ENCODE measurements at regions not wholly inside any gene's neighbourhood (a gene's known extent, or its start where the extent isn't known, plus 50 kb on each side); places are given as distances from the start of the nearest gene placed in this dataset.
"Not testable (repeated sequence)": the region's sequence is repeated elsewhere in the genome, so short reads cannot be mapped to it uniquely, and the experiment has no call there.

DNA sequence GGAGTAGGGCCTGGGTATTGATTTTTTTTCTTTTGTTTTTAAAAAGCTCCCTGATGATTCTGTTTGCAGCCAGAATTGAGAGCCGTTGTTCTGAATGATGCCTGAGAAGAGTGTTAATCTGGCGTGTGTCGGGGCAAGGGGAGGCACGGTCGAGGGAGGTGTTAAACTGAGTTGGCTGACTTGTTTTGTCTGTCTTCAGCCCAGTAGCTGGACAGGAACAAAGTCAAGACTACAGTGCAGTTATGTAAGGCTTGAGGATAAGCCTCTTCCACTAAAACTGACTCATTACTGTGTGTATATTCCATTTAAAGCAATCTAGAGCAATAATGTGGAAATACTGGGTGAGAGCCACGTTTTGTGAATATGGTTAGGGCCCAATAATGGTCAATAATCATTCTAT, 119.0 kb upstream of the DLG1 start (continued):
- TF ChIP-seq, protein P1, sequence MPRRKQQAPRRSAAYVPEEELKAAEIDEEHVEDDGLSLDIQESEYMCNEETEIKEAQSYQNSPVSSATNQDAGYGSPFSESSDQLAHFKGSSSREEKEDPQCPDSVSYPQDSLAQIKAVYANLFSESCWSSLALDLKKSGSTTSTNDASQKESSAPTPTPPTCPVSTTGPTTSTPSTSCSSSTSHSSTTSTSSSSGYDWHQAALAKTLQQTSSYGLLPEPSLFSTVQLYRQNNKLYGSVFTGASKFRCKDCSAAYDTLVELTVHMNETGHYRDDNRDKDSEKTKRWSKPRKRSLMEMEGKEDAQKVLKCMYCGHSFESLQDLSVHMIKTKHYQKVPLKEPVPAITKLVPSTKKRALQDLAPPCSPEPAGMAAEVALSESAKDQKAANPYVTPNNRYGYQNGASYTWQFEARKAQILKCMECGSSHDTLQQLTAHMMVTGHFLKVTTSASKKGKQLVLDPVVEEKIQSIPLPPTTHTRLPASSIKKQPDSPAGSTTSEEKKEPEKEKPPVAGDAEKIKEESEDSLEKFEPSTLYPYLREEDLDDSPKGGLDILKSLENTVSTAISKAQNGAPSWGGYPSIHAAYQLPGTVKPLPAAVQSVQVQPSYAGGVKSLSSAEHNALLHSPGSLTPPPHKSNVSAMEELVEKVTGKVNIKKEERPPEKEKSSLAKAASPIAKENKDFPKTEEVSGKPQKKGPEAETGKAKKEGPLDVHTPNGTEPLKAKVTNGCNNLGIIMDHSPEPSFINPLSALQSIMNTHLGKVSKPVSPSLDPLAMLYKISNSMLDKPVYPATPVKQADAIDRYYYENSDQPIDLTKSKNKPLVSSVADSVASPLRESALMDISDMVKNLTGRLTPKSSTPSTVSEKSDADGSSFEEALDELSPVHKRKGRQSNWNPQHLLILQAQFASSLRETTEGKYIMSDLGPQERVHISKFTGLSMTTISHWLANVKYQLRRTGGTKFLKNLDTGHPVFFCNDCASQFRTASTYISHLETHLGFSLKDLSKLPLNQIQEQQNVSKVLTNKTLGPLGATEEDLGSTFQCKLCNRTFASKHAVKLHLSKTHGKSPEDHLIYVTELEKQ (tag by site-specific recombination; IDR thresholded peaks at IDR 0.05; ENCODE audit: borderline replicate concordance) = no peak
- no peak for TF ChIP-seq ZBTB48 (tag by site-specific recombination; IDR thresholded peaks at IDR 0.05)
- TF ChIP-seq, protein P2, sequence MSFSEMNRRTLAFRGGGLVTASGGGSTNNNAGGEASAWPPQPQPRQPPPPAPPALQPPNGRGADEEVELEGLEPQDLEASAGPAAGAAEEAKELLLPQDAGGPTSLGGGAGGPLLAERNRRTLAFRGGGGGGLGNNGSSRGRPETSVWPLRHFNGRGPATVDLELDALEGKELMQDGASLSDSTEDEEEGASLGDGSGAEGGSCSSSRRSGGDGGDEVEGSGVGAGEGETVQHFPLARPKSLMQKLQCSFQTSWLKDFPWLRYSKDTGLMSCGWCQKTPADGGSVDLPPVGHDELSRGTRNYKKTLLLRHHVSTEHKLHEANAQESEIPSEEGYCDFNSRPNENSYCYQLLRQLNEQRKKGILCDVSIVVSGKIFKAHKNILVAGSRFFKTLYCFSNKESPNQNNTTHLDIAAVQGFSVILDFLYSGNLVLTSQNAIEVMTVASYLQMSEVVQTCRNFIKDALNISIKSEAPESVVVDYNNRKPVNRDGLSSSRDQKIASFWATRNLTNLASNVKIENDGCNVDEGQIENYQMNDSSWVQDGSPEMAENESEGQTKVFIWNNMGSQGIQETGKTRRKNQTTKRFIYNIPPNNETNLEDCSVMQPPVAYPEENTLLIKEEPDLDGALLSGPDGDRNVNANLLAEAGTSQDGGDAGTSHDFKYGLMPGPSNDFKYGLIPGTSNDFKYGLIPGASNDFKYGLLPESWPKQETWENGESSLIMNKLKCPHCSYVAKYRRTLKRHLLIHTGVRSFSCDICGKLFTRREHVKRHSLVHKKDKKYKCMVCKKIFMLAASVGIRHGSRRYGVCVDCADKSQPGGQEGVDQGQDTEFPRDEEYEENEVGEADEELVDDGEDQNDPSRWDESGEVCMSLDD (tag by site-specific recombination; IDR thresholded peaks at IDR 0.05) = no peak
- TF ChIP-seq ZNF530 (tag by site-specific recombination; IDR thresholded peaks at IDR 0.05; ENCODE audit: low read depth) = no peak

DNA sequence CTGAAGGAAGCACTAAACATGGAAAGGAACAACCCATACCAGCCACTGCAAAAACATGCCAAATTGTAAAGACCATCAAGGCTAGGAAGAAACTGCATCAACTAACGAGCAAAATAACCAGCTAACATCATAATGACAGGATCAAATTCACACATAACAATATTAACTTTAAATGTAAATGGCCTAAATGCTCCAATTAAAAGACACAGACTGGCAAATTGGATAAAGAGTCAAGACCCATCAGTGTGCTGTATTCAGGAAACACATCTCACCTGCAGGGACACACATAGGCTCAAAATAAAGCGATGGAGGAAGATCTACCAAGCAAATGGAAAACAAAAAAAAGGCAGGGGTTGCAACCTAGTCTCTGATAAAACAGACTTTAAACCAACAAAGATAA, 113.5 kb upstream of the DLG1 start:
- H3K4me1 ChIP-seq (ENCODE audit: control insufficient read depth, insufficient read depth, low read length); CTCF ChIA-PET; H3K27ac ChIP-seq (ENCODE audit: extremely low read depth, low read depth, low read length); H3K9me3 ChIP-seq (ENCODE audit: control insufficient read depth, insufficient read depth, low read depth, low read length); H3K4me3 ChIP-seq (ENCODE audit: low read depth, low read length); H3K36me3 ChIP-seq (ENCODE audit: control insufficient read depth in 2 of 2, insufficient read depth in 1 of 2, low read length in 2 of 2); POLR2A ChIA-PET: not testable (repeated sequence)

DNA sequence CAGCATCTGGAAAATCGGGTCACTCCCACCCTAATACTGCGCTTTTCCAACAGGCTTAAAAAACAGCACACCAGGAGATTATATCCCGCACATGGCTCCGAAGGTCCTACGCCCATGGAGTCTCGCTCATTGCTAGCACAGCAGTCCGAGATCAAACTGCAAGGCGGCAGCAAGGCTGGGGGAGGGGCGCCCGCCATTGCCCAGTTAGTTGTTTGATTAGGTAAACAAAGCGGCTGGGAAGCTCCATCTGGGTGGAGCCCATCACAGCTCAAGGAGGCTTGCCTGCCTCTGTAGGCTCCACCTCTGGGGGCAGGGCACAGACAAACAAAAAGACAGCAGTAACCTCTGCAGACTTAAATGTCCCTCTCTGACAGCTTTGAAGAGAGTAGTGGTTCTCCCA, 111.8 kb upstream of the DLG1 start:
- H3K9me3 ChIP-seq (ENCODE audit: control insufficient read depth, insufficient read depth, low read depth, low read length); H3K4me3 ChIP-seq (ENCODE audit: low read depth, low read length); H3K4me1 ChIP-seq (ENCODE audit: control insufficient read depth, insufficient read depth, low read length); H3K36me3 ChIP-seq (ENCODE audit: control insufficient read depth in 2 of 2, insufficient read depth in 1 of 2, low read length in 2 of 2); H3K27ac ChIP-seq (ENCODE audit: extremely low read depth, low read depth, low read length); CTCF ChIA-PET; POLR2A ChIA-PET: not testable (repeated sequence)

DNA sequence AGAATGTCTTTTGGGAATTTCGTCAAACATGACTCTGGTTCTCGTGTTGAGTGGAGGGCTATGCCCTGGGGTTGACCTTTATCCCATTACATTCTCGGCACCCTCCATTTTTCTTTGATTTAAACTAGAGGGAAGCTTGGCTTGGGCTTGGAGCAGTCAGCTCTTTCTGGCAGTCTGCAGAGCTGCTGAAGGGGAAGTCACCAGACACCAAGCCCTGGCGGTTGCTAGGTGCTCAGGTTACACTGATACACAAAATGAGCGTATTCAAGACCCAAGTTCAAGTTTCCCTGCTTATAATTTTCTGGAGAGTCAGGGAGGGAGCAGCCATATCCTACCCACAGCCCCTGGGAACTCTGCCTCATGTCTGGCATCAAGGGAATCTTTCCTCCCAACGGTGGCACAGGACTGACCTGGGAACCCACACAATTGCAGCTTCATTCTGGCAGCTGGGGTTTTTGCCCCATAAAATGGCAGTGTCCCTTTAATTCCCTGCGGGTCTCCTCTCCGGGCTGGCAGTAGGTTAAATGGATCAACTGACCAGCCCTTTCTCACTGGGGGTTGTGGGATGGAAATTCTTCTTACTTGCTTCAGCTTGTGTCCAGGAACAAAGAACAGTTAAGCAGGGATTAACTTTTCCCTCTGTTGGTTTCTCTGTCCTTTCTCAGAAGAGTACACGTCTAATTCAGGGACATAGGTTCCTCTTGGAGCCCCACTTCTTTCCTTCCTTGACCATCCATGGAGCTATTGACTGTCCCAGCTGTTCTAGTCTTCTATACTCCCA, 110.0 kb upstream of the DLG1 start:
- ChIA-PET POLR2A (no interaction called here), CTCF (no interaction called here)
- no peaks in the 10 kb centered on the region for H3K4me1 ChIP-seq (ENCODE audit: control insufficient read depth, insufficient read depth, low read length)
- H3K4me3 ChIP-seq (ENCODE audit: low read depth, low read length) = no peak overlapping the region
- no peaks in the 10 kb centered on the region for H3K36me3 ChIP-seq (ENCODE audit: control insufficient read depth in 2 of 2, insufficient read depth in 1 of 2, low read length in 2 of 2)
- no peak overlapping the region for H3K27ac ChIP-seq (ENCODE audit: extremely low read depth, low read depth, low read length)
- H3K9me3 ChIP-seq (ENCODE audit: control insufficient read depth, insufficient read depth, low read depth, low read length) = no peaks in the 10 kb centered on the region
- TF ChIP-seq OSR2 (tag by site-specific recombination; IDR thresholded peaks at IDR 0.05) (no peak), ZNF549 (tag by site-specific recombination; IDR thresholded peaks at IDR 0.05) (no peak), YY1 (tag by site-specific recombination; IDR thresholded peaks at IDR 0.05) (no peak), ZNF830 (tag by site-specific recombination; IDR thresholded peaks at IDR 0.05; ENCODE audit: low read depth) (no peak), ZNF776 (tag by site-specific recombination; IDR thresholded peaks at IDR 0.05; ENCODE audit: borderline replicate concordance) (no peak), TCF7L2 (IDR thresholded peaks at IDR 0.05; ENCODE audit: borderline replicate concordance, low read depth, low read length) (no peak), ZBTB48 (tag by site-specific recombination; IDR thresholded peaks at IDR 0.05) (no peak), ZSCAN23 (tag by site-specific recombination; IDR thresholded peaks at IDR 0.05) (no peak), ZNF423 (tag by site-specific recombination; IDR thresholded peaks at IDR 0.05) (no peak)
- TF ChIP-seq, protein P3, sequence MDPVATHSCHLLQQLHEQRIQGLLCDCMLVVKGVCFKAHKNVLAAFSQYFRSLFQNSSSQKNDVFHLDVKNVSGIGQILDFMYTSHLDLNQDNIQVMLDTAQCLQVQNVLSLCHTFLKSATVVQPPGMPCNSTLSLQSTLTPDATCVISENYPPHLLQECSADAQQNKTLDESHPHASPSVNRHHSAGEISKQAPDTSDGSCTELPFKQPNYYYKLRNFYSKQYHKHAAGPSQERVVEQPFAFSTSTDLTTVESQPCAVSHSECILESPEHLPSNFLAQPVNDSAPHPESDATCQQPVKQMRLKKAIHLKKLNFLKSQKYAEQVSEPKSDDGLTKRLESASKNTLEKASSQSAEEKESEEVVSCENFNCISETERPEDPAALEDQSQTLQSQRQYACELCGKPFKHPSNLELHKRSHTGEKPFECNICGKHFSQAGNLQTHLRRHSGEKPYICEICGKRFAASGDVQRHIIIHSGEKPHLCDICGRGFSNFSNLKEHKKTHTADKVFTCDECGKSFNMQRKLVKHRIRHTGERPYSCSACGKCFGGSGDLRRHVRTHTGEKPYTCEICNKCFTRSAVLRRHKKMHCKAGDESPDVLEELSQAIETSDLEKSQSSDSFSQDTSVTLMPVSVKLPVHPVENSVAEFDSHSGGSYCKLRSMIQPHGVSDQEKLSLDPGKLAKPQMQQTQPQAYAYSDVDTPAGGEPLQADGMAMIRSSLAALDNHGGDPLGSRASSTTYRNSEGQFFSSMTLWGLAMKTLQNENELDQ (tag by site-specific recombination; IDR thresholded peaks at IDR 0.05; ENCODE audit: low read depth) = no peak
- TF ChIP-seq, protein P4, sequence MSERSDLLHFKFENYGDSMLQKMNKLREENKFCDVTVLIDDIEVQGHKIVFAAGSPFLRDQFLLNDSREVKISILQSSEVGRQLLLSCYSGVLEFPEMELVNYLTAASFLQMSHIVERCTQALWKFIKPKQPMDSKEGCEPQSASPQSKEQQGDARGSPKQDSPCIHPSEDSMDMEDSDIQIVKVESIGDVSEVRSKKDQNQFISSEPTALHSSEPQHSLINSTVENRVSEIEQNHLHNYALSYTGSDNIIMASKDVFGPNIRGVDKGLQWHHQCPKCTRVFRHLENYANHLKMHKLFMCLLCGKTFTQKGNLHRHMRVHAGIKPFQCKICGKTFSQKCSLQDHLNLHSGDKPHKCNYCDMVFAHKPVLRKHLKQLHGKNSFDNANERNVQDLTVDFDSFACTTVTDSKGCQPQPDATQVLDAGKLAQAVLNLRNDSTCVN (tag by site-specific recombination; optimal IDR thresholded peaks at IDR 0.05) = no peak
